ENCODE measurements at regions not wholly inside any gene's neighbourhood (a gene's known extent, or its start where the extent isn't known, plus 50 kb on each side); places are given as distances from the start of the nearest gene placed in this dataset.

GRCh38 chr9:28921857-28922500 lies 1348.7 kb upstream of the C9orf72 start:
- no peak for TF ChIP-seq POLR2A (IDR thresholded peaks at IDR 0.05; ENCODE audit: low read length)
- no peak for TF ChIP-seq GATA1 (IDR thresholded peaks at IDR 0.05; ENCODE audit: low read depth, low read length)
- no peak for DNase-seq

- no peak for TF ChIP-seq POLR2A (IDR thresholded peaks at IDR 0.05; ENCODE audit: low read length)
- no peak for TF ChIP-seq GATA1 (IDR thresholded peaks at IDR 0.05; ENCODE audit: low read depth, low read length)
- DNase-seq, result no peak
Observed at GRCh38 chr9:28922891-28923290, 1349.6 kb upstream of the C9orf72 start.

DNA sequence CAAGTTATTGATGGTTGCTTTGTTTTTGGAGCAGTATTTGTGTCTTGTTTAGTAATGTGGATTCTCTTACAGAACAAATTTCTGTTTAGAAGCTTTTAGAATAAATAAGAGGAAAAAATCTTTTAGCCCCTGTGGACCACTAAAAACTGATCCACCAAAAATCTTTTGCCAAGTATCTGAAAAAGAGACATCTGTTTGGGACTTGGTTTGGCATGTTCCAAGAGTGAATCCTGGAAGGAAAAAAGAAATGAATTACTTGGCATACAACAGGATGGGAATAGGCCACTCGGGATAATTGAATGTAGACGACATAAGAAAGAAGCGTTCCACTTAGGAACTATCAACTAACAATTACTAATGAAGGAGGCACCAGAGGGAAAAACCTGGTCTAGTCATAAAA lies 1350.1 kb upstream of the C9orf72 start:
- DNase-seq, result no peak
- TF ChIP-seq GATA1 (IDR thresholded peaks at IDR 0.05; ENCODE audit: low read depth, low read length), result no peak
- no peak for TF ChIP-seq POLR2A (IDR thresholded peaks at IDR 0.05; ENCODE audit: low read length)

DNA sequence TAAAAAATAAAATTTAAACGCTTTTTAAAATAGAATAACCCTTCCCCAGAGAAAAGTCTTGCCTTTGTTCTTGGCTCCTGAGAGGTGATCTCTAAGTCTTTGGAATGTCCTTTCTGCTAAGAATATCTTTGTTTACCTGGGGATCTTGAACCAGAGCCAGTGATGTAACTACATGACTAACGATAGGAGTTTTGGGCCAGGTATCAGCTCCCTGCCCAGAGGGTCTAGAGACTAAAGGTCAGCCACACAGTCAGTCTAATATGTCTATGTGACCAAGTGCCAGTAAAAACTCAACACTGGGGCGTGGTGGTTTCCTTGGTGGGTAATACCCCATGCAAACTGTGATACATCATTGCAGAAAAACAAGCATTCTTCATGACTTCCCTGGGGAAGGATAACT lies 1351.9 kb upstream of the C9orf72 start:
- no peak for DNase-seq
- TF ChIP-seq GATA1 (IDR thresholded peaks at IDR 0.05; ENCODE audit: low read depth, low read length), result no peak
- no peak for TF ChIP-seq POLR2A (IDR thresholded peaks at IDR 0.05; ENCODE audit: low read length)

GRCh38 chr9:28926306-28926705 lies 1353.0 kb upstream of the C9orf72 start:
- DNase-seq, result no peak
- TF ChIP-seq POLR2A (IDR thresholded peaks at IDR 0.05; ENCODE audit: low read length), result no peak
- TF ChIP-seq GATA1 (IDR thresholded peaks at IDR 0.05; ENCODE audit: low read depth, low read length), result no peak

- no peak for DNase-seq
- TF ChIP-seq GATA1 (IDR thresholded peaks at IDR 0.05; ENCODE audit: low read depth, low read length) (no peak), POLR2A (IDR thresholded peaks at IDR 0.05; ENCODE audit: low read length) (no peak)
Observed at GRCh38 chr9:28927691-28928090, 1354.4 kb upstream of the C9orf72 start.

DNA sequence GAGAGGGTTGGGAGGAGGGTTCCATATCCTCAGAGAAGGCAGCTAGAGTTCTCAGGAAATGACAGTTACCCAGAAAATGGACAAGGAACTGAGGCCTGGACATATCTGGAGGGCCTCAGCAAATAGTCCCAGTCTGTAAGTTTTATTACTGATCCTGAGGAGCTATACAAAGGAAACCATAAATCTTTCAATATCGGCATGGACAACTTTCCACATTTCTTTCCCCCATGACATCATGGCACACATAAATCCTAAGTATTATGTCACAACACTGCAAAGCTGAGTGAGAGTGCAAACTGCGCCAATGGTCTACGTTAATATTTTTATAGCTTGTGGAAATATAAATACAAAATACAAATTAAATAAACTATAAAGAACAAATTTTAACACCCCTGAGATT lies 1356.2 kb upstream of the C9orf72 start:
- no peak for DNase-seq
- no peak for TF ChIP-seq GATA1 (IDR thresholded peaks at IDR 0.05; ENCODE audit: low read depth, low read length)
- TF ChIP-seq POLR2A (IDR thresholded peaks at IDR 0.05; ENCODE audit: low read length), result no peak

DNA sequence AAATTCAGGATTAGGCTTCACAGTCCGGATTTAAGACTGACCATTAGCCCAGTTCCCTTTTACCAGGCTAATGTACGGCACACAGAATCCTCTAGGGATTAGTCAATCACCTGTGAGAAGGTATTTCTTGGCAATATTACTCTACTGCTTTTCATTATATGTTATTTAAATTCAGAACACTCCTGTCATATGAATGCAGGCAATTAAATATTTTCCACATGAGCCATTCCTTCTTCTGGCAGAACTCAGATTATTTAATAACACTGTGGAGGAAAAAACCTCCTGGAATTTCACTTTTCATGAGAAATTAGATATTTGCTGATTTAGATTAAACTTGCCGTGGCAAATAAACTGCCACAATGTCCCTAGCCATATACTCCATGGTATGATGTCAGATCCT lies 1357.5 kb upstream of the C9orf72 start:
- no peak for DNase-seq

DNA sequence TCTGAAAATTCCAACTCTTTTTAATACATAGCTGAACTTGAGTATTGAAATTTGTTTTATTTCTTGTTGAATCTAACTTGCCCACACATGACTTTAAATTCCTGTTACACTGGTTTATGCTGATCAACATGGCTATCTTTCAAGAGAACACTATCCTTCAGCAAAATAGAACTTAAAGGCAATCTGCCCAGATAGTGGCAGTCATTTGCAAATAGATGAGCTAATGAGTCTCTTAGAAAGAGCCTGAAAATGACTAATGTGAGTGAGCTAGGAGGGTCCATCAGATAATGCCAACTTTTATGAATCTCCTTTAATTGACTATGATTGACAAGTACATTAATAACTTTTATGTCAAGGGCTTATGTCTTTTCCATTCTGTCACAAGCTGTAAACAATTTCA lies 1360.8 kb upstream of the C9orf72 start:
- no peak for DNase-seq

More for the DNA sequence above, 1357.5 kb upstream of the C9orf72 start:
- TF ChIP-seq POLR2A (IDR thresholded peaks at IDR 0.05; ENCODE audit: low read length) (no peak), GATA1 (IDR thresholded peaks at IDR 0.05; ENCODE audit: low read depth, low read length) (no peak)

GRCh38 chr9:28938981-28939380 lies 1365.7 kb upstream of the C9orf72 start:
- no peak for TF ChIP-seq POLR2A (IDR thresholded peaks at IDR 0.05; ENCODE audit: low read length)
- TF ChIP-seq GATA1 (IDR thresholded peaks at IDR 0.05; ENCODE audit: low read depth, low read length), result no peak
- no peak for DNase-seq

More for the DNA sequence above, 1360.8 kb upstream of the C9orf72 start:
- no peak for TF ChIP-seq POLR2A (IDR thresholded peaks at IDR 0.05; ENCODE audit: low read length)
- TF ChIP-seq GATA1 (IDR thresholded peaks at IDR 0.05; ENCODE audit: low read depth, low read length), result no peak

DNA sequence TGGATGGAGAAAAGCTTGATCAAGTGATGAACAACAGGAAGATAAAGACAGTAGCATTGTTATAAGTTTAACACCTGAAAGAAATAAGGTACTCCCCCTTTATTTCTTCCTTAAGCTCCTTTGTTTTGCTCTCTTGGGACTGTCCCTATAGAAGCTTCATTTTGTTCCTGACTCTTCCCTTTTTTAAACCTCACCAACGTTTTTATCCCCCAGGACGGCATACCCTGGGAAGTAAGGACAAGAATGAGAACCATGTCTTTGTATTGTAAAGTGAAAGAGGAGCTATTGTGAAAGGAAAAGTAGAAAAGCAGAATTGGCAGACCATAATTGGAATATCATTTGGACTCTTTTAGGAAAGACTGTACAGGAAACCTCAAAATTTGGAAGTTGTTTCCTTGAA lies 1368.6 kb upstream of the C9orf72 start:
- DNase-seq, result no peak
- TF ChIP-seq POLR2A (IDR thresholded peaks at IDR 0.05; ENCODE audit: low read length) (no peak), GATA1 (IDR thresholded peaks at IDR 0.05; ENCODE audit: low read depth, low read length) (no peak)

GRCh38 chr9:28942941-28943340 lies 1369.7 kb upstream of the C9orf72 start:
- no peak for DNase-seq
- TF ChIP-seq POLR2A (IDR thresholded peaks at IDR 0.05; ENCODE audit: low read length), result no peak
- TF ChIP-seq GATA1 (IDR thresholded peaks at IDR 0.05; ENCODE audit: low read depth, low read length), result no peak

DNA sequence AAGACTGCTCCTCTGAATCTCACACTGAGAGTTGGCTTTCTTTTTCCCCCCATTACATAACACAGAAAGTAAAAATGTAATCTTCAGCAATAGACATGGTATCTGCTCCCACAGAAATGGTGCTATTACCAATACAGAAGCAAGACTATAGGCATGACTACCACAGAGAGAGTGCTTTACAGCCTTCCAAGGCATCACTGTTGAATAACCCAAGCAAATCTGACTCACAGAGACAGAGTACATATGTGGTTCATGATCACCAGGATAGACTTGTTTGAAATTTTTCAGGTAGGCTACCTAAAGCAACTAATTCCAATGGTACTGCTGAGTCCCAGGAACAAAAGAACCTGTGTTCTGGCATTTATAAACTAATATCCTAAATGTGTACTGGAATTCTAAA lies 1373.4 kb upstream of the C9orf72 start:
- DNase-seq, result no peak
- no peak for TF ChIP-seq GATA1 (IDR thresholded peaks at IDR 0.05; ENCODE audit: low read depth, low read length)
- no peak for TF ChIP-seq POLR2A (IDR thresholded peaks at IDR 0.05; ENCODE audit: low read length)

DNA sequence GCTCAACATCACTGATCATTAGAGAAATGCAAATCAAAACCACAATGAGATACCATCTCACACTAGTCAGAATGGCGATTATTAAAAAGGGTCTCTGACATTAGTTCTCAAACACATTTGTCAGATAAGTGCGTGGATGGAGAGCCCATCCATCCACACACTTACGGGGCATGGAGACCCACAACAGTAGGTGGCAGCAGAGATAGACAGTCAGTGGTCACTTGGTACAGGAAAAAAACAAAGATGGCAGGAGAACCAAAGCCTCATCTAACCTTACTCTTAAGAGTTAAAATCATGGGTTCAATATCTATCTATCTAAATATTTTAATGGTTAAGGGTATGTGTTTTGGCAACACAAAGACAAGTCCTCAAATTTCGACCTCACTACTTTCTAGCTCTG lies 1378.7 kb upstream of the C9orf72 start:
- TF ChIP-seq POLR2A (IDR thresholded peaks at IDR 0.05; ENCODE audit: low read length) (no peak), GATA1 (IDR thresholded peaks at IDR 0.05; ENCODE audit: low read depth, low read length) (no peak)
- peak; percentile 0 to 1 for DNase-seq

GRCh38 chr9:28956116-28956880 lies 1383.0 kb upstream of the C9orf72 start:
- TF ChIP-seq GATA1 (IDR thresholded peaks at IDR 0.05; ENCODE audit: low read depth, low read length), result no peak
- no peak for TF ChIP-seq POLR2A (IDR thresholded peaks at IDR 0.05; ENCODE audit: low read length)
- DNase-seq, result no peak

All from erythroblast (primary cell).